ENCODE measurements at regions not wholly inside any gene's neighbourhood (a gene's known extent, or its start where the extent isn't known, plus 50 kb on each side); places are given as distances from the start of the nearest gene placed in this dataset.

DNA sequence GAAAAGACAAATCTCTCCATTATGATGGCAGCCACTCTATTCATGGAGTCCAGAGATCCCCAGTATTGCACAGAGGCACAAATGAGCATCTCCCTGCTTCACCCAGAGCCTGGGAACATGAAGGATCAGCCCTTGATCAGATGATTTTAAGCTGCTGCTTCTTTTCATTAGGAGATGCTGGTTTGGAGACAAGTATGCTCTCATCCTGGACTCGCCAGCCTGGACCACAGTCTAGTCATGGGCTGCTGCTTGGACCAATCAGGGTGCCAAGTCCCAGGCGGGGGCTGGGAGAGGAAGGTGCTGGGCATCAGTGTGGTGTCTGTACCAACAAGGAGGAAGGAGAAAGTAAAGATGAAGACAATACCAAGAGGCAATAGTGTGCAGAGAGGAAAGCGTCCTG lies 195.7 kb upstream of the FOXQ1 start:
- TF ChIP-seq, protein P1, sequence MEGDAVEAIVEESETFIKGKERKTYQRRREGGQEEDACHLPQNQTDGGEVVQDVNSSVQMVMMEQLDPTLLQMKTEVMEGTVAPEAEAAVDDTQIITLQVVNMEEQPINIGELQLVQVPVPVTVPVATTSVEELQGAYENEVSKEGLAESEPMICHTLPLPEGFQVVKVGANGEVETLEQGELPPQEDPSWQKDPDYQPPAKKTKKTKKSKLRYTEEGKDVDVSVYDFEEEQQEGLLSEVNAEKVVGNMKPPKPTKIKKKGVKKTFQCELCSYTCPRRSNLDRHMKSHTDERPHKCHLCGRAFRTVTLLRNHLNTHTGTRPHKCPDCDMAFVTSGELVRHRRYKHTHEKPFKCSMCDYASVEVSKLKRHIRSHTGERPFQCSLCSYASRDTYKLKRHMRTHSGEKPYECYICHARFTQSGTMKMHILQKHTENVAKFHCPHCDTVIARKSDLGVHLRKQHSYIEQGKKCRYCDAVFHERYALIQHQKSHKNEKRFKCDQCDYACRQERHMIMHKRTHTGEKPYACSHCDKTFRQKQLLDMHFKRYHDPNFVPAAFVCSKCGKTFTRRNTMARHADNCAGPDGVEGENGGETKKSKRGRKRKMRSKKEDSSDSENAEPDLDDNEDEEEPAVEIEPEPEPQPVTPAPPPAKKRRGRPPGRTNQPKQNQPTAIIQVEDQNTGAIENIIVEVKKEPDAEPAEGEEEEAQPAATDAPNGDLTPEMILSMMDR (IDR thresholded peaks at IDR 0.05; ENCODE audit: low read depth, low read length), result no peak
- no peak for TF ChIP-seq EZH2phosphoT487 (IDR thresholded peaks at IDR 0.05; ENCODE audit: low read depth)
